ENCODE measurements at regions not wholly inside any gene's neighbourhood (a gene's known extent, or its start where the extent isn't known, plus 50 kb on each side); places are given as distances from the start of the nearest gene placed in this dataset.
"Not testable (repeated sequence)": the region's sequence is repeated elsewhere in the genome, so short reads cannot be mapped to it uniquely, and the experiment has no call there.

DNA sequence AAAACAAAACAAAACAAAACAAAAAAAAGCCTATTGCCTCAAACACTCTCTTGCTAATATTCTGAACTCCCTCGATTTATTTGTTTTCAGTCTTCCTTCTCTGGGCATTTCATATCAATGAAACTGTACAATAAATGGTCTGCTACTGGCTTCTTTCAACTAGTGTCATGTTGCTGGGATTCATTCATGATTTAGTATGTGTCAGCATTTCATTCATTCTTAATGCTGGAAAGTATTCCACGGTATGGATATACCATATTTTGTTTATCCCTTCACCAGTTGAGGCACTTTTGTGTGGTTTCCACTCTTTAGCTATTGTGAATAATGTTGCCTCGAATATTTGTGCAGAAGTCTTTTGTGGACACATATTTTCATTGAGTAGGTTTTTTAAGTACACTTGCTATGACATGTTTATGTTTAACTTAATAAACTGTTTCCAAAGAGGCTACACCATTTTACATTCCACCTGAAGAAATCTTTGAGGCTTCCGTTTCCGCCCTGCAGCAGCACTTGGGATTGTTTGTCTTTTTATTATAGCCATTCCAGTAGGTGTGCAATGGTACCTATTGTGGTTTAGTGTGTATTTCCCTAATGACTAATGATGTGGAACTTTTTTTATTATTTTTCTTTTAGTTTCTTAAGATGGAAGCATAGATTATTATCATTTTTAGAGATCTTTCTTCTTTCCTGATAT lies 543.6 kb upstream of the SOX11 start:
- no peak for DNase-seq (ENCODE audit: low read depth)

DNA sequence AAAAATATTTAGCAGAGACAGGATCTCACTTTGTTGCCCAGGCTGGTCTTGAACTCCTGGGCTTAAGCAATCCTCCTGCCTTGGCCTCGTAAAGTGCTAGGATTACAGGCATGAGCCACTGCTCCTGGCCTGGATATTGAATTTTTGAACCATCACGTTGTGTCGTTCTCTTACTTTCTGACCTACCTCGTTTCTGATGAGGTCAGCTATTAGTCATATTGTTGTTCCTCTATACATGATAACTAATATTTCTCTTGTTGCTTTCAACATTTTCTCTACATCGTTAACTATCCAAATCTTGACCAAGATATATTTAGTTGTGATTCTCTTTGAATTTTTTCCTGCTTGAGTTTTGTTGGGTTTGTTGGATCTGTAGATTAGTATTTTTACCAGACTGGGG lies 541.3 kb upstream of the SOX11 start:
- DNase-seq (ENCODE audit: low read depth): no peak

- DNase-seq (ENCODE audit: low read depth): no peak
Measured at GRCh38 chr2:5164776-5165525, 527.2 kb upstream of the SOX11 start.

DNA sequence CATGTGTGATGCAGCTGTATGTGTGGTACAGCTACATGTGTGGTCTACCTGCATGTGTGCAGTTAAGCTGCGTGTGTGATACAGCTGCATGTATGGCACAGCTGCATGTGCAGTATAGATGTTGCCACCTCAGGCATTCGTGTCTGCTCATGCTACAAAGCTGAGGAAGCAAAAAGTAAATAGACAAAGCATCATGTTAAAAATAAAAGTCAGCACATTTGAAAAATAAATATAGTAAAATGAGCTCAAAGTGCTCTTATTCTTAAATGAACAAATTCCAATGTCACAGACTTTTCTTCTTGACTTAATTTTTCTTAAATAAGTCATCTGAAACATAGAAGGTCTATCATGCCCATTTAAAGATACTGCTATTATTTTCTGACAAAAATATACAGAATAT lies 519.3 kb upstream of the SOX11 start:
- DNase-seq (ENCODE audit: low read depth): no peak

DNA sequence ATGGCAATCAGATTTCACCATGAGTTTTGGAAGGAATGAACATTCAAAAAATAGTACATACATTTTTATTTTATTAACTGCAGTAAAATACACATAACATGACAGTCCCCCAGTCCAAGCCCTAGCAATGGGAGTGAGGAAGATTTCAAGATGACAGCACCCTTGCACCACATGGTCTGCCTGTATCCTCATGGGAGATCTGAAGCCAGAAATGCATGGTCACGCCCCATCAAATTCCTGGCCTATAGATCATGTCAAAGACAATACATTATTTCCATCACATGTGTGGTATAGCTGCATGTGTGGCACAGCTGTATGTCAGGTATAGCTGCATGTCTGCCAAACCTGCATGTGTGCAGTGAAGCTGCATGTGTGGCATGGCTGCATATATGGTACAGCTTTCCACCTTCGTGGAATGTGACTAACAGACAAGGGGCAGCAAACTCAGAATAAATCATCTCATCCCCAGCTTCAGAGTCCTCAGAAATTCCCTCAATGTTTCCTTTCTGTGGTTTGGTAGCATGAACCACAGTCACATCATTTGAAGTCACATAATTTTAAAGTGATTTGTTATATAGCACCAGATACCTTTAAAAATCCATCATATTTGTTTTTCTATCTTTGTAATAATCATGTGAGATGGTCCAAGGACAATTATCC lies 518.2 kb upstream of the SOX11 start:
- DNase-seq (ENCODE audit: low read depth): no peak

GRCh38 chr2:5175231-5175630 lies 517.0 kb upstream of the SOX11 start:
- no peak for DNase-seq (ENCODE audit: low read depth)

DNA sequence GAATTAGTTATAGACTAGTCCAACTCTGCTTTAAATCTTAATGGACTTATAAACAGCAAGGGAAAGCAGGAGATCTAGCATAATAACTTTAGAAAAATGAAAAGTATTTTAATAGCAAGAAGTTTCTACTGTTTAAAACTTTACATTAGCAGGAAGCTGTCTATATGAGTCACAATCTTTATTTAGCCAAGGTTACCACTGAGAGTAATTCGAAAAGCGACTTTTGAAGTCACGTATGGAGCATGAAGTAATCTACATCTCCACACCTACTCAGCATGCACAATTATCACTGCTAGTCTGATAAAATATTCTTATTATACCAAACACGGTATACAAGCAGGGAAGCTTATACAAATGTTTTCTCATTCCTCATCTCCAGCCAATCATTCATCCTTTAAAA lies 515.4 kb upstream of the SOX11 start:
- DNase-seq (ENCODE audit: low read depth): no peak

GRCh38 chr2:5183031-5183430 lies 509.2 kb upstream of the SOX11 start:
- DNase-seq (ENCODE audit: low read depth): no peak

- no peak for DNase-seq (ENCODE audit: low read depth)
Measured at GRCh38 chr2:5187283-5187682, 504.9 kb upstream of the SOX11 start.

GRCh38 chr2:5188636-5189035 lies 503.5 kb upstream of the SOX11 start:
- no peak for DNase-seq (ENCODE audit: low read depth)

DNA sequence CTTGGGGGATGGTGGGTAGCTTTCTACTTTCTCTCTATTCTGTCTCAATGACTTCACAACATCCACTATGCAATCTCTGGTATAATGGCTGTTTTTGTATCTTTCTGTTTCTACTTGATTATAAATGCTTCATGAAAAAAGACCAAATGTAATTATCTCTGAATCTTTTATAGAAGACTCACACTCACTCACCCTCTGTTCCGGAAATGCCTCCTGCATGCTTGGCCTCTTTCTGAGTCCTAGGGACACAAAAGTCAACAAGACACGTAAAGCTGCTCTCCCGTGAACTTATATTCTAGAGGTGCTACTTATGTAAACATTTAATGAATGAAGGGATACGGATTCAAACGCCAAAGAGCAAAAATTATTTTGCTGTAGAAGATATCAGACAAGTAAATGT lies 502.2 kb upstream of the SOX11 start:
- no peak for DNase-seq (ENCODE audit: low read depth)

GRCh38 chr2:5195636-5196035 lies 496.5 kb upstream of the SOX11 start:
- no peak for DNase-seq (ENCODE audit: low read depth)

- DNase-seq (ENCODE audit: low read depth): no peak
Measured at GRCh38 chr2:5203134-5203755, 488.9 kb upstream of the SOX11 start.

DNA sequence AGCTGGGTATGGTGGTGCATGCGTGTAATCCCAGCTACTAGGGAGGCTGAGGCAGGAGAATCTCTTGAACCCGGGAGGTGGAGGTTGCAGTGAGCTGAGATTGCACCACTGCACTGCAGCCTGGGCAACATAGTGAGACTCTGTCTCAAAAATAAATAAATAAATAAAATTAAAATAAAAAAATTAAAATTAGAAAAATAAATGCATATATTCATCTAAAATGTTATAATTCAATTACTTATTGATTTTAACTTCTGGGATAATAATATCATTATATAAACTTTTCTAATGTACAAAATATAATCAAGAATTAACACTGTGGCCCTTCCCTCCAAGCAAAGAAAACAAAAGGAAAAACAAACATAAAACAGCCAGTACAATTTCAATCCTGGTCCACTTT lies 485.4 kb upstream of the SOX11 start:
- not testable (repeated sequence) for DNase-seq (ENCODE audit: low read depth)

DNA sequence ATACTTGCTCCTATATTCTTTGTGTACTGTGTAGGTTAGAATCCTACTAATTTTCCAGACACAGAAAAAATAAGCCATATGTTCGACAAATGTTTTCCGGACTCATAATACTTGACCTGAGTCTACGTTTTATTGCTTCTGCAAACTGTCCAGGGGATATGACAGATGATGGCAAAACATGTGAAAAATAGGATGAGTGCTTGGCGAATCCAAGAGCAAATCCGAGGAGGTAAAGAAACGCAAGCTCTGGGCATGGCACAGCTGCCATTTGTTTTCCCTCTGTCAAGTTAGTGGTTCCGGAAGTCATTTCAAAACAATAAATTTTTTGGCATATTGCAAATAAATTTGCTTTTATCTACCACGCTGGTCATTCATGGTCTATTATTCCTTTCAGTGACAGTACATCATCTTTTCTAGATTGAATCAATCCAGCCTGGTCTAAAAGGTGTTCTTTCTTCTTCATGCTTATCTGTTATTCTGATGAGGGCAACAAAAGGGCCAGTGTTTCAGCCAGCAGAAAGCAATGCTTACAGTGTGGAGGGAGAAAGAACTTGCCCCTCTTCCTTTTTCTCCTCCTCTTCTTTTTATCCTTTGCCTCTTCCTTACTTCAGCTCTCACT lies 476.1 kb upstream of the SOX11 start:
- no peak for DNase-seq (ENCODE audit: low read depth)

GRCh38 chr2:5227062-5227699 lies 465.0 kb upstream of the SOX11 start:
- DNase-seq (ENCODE audit: low read depth): no peak

DNA sequence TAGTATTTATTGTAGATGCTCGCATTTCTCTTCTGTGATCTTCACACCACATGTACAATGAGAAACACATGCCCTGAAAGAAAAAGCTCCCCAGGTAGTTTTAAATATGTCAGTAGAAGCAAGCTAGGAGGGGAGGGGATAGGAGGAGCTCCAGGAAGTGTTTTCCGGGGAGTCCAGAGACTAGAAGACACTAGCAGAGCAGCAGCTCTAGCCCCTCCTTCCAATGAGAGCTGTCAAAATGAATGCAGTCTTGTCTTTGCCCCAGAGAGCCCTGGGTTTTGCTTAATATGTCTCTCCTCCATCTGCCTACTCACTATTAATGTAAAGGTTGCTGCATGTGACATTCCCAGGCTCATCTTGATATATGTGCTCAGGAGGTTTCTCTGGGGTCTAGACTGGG lies 462.6 kb upstream of the SOX11 start:
- no peak for DNase-seq (ENCODE audit: low read depth)

- DNase-seq (ENCODE audit: low read depth): no peak
Measured at GRCh38 chr2:5230444-5230843, 461.7 kb upstream of the SOX11 start.

DNA sequence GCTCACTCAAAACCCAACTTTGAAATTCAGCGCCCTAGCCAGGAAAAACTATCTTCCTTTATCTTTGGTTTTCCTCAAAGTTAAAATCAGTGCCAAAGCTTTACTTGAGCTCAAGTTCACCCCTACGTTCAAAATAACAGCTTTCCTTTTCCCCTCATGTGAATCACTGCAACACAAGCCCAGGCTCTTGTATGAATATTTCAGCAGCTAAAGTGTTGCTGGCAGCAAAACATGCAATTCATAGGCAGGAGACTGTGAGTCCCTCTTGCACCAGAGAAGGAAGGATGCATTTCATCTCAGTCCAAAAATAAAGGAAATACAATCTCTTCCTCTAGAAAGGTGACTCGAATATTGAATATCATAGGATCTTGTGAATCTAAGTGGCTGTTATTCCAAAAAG lies 461.3 kb upstream of the SOX11 start:
- no peak for DNase-seq (ENCODE audit: low read depth)

- no peak for DNase-seq (ENCODE audit: low read depth)
Measured at GRCh38 chr2:5231287-5231686, 460.9 kb upstream of the SOX11 start.

GRCh38 chr2:5234563-5234962 lies 457.6 kb upstream of the SOX11 start:
- DNase-seq (ENCODE audit: low read depth): no peak

DNA sequence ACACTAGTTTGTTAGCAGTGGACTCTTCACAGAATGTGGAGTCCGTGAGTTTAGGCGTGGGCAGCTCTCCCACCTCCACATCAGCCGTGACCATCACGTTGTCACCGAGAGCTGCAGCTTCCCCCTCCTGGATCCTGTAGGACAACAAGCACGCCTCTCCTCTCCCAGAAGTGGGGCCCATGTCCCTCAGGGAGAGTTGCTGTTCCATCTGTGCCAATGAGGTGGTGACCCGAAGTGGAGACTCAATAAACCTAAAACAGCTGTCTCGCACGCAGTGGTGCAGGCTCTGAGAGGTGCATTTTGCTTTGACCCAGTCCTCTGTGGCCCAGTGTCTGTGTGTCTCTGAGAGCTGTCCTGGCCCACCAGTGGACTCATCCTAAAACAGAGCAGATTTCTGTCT lies 456.5 kb upstream of the SOX11 start:
- no peak for DNase-seq (ENCODE audit: low read depth)
